DOHH2 (cell line): ENCODE measurements at regions not wholly inside any gene's neighbourhood (a gene's known extent, or its start where the extent isn't known, plus 50 kb on each side); places are given as distances from the start of the nearest gene placed in this dataset.

Experiments used
- EZH2phosphoT487 ChIP-seq: fragments of 200-600 bp; sonication (generic); IDR thresholded peaks from 2 replicates; pipeline ENCODE4 v1.6.1; 2017; ENCODE audit warnings: borderline replicate concordance, mild to moderate bottlenecking, antibody characterized with exemption, low read length, moderate library complexity, mixed read lengths
- TF ChIP-seq, protein P1 (sequence below): fragments of 200-600 bp; sonication (generic); IDR thresholded peaks from one replicate; pipeline ENCODE4 v1.5.1; 2014; ENCODE audit warnings: antibody characterized with exemption, mild to moderate bottlenecking, low read depth, low read length; ENCODE audit not compliant: poor library complexity, severe bottlenecking

DNA sequence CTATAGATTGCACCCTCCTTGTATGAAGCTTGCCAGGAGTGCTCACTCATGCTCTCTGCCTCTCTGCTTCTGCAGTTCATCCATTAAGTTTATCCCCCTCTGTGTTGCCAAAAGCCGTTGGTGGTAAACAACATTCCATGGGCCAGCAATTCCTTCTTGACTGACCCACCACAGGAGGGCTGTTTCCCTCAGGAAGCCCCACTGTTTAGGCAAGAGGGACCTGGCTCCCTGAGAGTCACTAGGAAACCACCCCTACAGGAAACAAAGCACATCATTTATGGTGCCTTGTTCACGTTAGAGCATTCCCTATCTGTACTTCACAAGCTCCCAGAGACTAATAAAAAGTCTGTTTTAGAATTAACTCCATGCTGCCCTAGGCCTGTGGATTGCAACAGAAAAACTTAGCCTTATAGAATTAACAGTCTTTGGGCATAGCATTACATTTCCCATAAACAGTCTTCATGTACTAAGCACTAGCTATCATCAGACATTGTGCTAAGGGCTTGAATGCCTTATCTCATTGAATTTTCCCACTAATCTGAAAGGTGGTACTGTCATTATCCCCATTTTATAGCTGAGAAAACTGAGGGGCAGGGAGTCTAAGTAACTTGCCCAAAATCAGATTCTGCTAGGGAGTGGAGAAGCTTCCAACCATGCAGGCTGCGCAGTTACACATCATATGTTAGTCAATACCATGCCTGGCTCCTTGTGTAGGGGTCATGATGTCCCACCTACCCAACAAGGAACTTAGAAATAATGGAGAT, 149.9 kb downstream of the SHQ1 start:
- TF ChIP-seq, protein P1, sequence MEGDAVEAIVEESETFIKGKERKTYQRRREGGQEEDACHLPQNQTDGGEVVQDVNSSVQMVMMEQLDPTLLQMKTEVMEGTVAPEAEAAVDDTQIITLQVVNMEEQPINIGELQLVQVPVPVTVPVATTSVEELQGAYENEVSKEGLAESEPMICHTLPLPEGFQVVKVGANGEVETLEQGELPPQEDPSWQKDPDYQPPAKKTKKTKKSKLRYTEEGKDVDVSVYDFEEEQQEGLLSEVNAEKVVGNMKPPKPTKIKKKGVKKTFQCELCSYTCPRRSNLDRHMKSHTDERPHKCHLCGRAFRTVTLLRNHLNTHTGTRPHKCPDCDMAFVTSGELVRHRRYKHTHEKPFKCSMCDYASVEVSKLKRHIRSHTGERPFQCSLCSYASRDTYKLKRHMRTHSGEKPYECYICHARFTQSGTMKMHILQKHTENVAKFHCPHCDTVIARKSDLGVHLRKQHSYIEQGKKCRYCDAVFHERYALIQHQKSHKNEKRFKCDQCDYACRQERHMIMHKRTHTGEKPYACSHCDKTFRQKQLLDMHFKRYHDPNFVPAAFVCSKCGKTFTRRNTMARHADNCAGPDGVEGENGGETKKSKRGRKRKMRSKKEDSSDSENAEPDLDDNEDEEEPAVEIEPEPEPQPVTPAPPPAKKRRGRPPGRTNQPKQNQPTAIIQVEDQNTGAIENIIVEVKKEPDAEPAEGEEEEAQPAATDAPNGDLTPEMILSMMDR, result no peak
- TF ChIP-seq EZH2phosphoT487, result no peak
